Endothelial cell of umbilical vein (primary cell): ENCODE measurements at regions not wholly inside any gene's neighbourhood (a gene's known extent, or its start where the extent isn't known, plus 50 kb on each side); places are given as distances from the start of the nearest gene placed in this dataset.

Experiments
- BruUV-seq: library from RNA; stranded (reverse); fragments of 400-500 nt; replicated peaks from 2 replicates; lab custom pipeline; 2021; lab: Mats Ljungman, UMichigan
- CTCF ChIA-PET: fragments of 300-600, 350-600 bp; sonication (Branson Sonifier 250); formaldehyde crosslinking; loops from one replicate; lab custom pipeline; 2021; ENCODE audit warnings: antibody characterized with exemption, inconsistent platforms; lab: Charles Lee
- POLR2A ChIA-PET: fragments of 300-600, 350-600 bp; sonication (Branson Sonifier 250); formaldehyde crosslinking; loops from one replicate; lab custom pipeline; 2021; ENCODE audit warnings: antibody characterized with exemption, inconsistent platforms; lab: Charles Lee
- DNase-seq: peaks from one replicate; pipeline ENCODE4 v3.0.0-alpha.2; 2011; ENCODE audit warnings: low read depth, low spot score
- FAIRE-seq: peaks from 2 replicates; lab custom pipeline; 2011; peaks lifted over from hg19 to GRCh38; lab: Jason Lieb, UNC
- H2AFZ ChIP-seq: 2 replicates; pipeline ENCODE4 v1.6.0; 2012; ENCODE audit warnings: low read depth, low read length, control low read depth, inconsistent platforms
- H3K27ac ChIP-seq: 2 replicates; pipeline ENCODE4 v1.5.1; 2011; ENCODE audit warnings: low read depth, mild to moderate bottlenecking, control low read depth, low read length, moderate library complexity; ENCODE audit not compliant: insufficient read depth
- H3K27me3 ChIP-seq, 2 experiments: 2 replicates each; pipeline versions ENCODE4 v1.6.0 to v1.6.1; 2011; ENCODE audit warnings: low read length in 2 of 2, mixed read lengths in 1 of 2; ENCODE audit not compliant: control insufficient read depth in 2 of 2, insufficient read depth in 2 of 2
- H3K36me3 ChIP-seq, 2 experiments: 2 replicates in 1 of 2; 3 replicates in 1 of 2; pipeline ENCODE4 v1.5.1; 2011; ENCODE audit warnings: low read length in 2 of 2, mild to moderate bottlenecking in 1 of 2, moderate library complexity in 1 of 2; ENCODE audit not compliant: control insufficient read depth in 2 of 2, insufficient read depth in 2 of 2; ENCODE audit errors: extremely low read depth in 1 of 2
- H3K4me1 ChIP-seq: 3 replicates; pipeline ENCODE4 v1.5.1; 2011; ENCODE audit warnings: mild to moderate bottlenecking, low read length; ENCODE audit not compliant: control insufficient read depth, insufficient read depth; ENCODE audit errors: extremely low read depth
- H3K4me2 ChIP-seq: 2 replicates; pipeline ENCODE4 v1.6.1; 2011; ENCODE audit warnings: low read length, control low read depth, mixed read lengths; ENCODE audit not compliant: insufficient read depth
- H3K4me3 ChIP-seq, 3 experiments: fragments of 200-600 bp in 1 of 3; sonication (generic), shearing (Covaris generic) in 1 of 3; replicated peaks in 1 of 3; 2 replicates each; pipeline ENCODE4 v1.5.1; 2011 to 2016; ENCODE audit warnings: control low read depth in 3 of 3, low read length in 3 of 3, mild to moderate bottlenecking in 2 of 3, inconsistent platforms in 1 of 3, low read depth in 1 of 3, moderate library complexity in 1 of 3; ENCODE audit not compliant: insufficient read depth in 1 of 3
- H3K79me2 ChIP-seq: 2 replicates; pipeline ENCODE4 v1.6.0; 2012; ENCODE audit warnings: low read length, inconsistent platforms; ENCODE audit not compliant: control insufficient read depth, insufficient read depth
- H3K9ac ChIP-seq: replicated peaks from 2 replicates; pipeline ENCODE3; 2011; ENCODE audit warnings: low read length, control low read depth; ENCODE audit not compliant: insufficient read depth; ENCODE audit errors: extremely low read depth
- H3K9me1 ChIP-seq: replicated peaks from 3 replicates; pipeline ENCODE4 v1.6.0; 2011; ENCODE audit warnings: mild to moderate bottlenecking, low read length; ENCODE audit not compliant: control insufficient read depth, insufficient read depth; ENCODE audit errors: extremely low read depth
- H3K9me3 ChIP-seq: replicated peaks from 2 replicates; pipeline ENCODE4 v1.5.1; 2012; ENCODE audit warnings: low read length, inconsistent platforms; ENCODE audit not compliant: control insufficient read depth, insufficient read depth
- H4K20me1 ChIP-seq: replicated peaks from 2 replicates; pipeline ENCODE3; 2011; ENCODE audit warnings: mild to moderate bottlenecking, low read length; ENCODE audit not compliant: control insufficient read depth, insufficient read depth; ENCODE audit errors: extremely low read depth
- EZH2 ChIP-seq: IDR thresholded peaks from 2 replicates; pipeline ENCODE4 v1.6.1; 2012; ENCODE audit warnings: borderline replicate concordance, low read depth, mild to moderate bottlenecking, moderate library complexity, low read length, inconsistent platforms; ENCODE audit not compliant: severe bottlenecking
- FOS ChIP-seq: IDR thresholded peaks from 2 replicates; pipeline ENCODE4 v1.6.1; 2011; ENCODE audit warnings: mild to moderate bottlenecking, low read length, moderate library complexity, borderline replicate concordance; ENCODE audit not compliant: insufficient read depth
- GATA2 ChIP-seq: IDR thresholded peaks from 2 replicates; pipeline ENCODE4 v1.7.0; 2011; ENCODE audit warnings: low read depth, mild to moderate bottlenecking, moderate library complexity, mixed read lengths, low read length; ENCODE audit not compliant: insufficient read length, insufficient read depth
- JUN ChIP-seq: IDR thresholded peaks from 2 replicates; pipeline ENCODE4 v1.6.1; 2011; ENCODE audit warnings: borderline replicate concordance, low read depth; ENCODE audit not compliant: insufficient read length, insufficient read depth
- MAX ChIP-seq: IDR thresholded peaks from 2 replicates; pipeline ENCODE4 v1.6.1; 2011; ENCODE audit not compliant: insufficient read depth, insufficient read length
- MYC ChIP-seq: IDR thresholded peaks from one replicate; pipeline ENCODE4 v1.6.1; 2011; ENCODE audit warnings: mild to moderate bottlenecking, low read depth, low read length
- POLR2A ChIP-seq: IDR thresholded peaks from 2 replicates; pipeline ENCODE4 v1.6.1; 2012; ENCODE audit warnings: low read depth, mild to moderate bottlenecking, control low read depth, low read length
- POLR2AphosphoS5 ChIP-seq: IDR thresholded peaks from 2 replicates; pipeline ENCODE4 v1.6.1; 2012; ENCODE audit warnings: low read depth, mild to moderate bottlenecking, control low read depth, low read length, moderate library complexity; ENCODE audit not compliant: insufficient read depth
- dilution Hi-C: fragments of 300-500 bp; cut with MboI; formaldehyde crosslinking; loops from one replicate; pipeline ENCODE4 v1.15.0; 2019; ENCODE audit warnings: low sequenced_read_pairs; ENCODE audit not compliant: extremely low pct_ligation_motif_present
- intact Hi-C: fragments of 100-400 bp; cut with micrococcal nuclease; formaldehyde crosslinking; loops from one replicate; pipeline ENCODE4 v1.10.0; 2022
- TF ChIP-seq, protein P1 (sequence below), 2 donors: IDR thresholded peaks; 1 replicate in 1 of 2; 2 replicates in 1 of 2; pipeline ENCODE4 v1.5.1; 2011; ENCODE audit warnings: low read length in 2 of 2, mild to moderate bottlenecking in 2 of 2, moderate library complexity in 2 of 2, control low read depth in 1 of 2, inconsistent platforms in 1 of 2, low read depth in 1 of 2; ENCODE audit not compliant: insufficient read depth in 1 of 2; ENCODE audit errors: extremely low read depth in 1 of 2

DNA sequence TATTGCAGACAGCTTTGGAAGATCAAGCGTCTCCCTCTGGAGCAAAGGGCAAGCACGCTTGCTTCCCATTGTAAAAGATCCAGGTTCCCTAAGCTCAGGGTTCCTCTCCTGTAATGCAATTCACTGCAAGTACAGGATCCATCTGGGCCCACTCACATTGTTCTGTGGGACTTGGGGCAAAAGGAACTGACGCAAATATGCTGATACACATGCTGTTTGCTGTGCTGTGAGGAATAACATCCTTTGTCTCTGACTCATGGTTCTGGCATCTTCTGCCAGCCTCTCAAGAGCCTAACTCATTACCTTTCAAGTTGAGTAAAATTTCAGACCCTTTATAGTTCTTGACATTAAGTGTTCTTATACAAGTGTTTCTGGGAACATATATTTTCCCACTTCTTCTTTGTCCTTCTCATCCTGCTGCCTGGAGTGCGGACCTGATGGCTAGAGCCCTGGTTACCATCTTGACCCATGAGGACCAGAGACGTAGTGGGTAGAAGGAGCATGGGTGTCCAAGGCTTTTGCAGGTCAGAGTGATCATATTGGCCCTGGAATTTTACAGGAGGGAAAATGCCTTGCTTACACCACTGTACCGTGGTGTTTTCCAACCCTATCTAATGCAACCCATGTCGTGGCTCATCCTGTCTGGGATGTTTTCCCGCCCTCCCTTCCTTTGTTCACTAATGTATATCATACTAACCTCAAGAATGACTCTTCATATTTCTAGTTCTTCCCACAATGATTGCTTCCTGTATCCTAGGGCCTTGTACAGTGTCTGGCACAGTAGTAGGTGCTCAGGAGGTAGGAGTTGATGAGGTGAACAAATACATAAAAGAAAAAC lies 145.7 kb upstream of the GLI2 start:
- CTCF ChIA-PET: interaction anchor here (0.9 to 1.9 kb wide), 6 partner anchors 37 to 247 kb away, joined by 3 to 8 read pairs (median 4); no protein-coding TSS in a partner anchor
- FAIRE-seq: peak; percentile 78

GRCh38 chr2:120590841-120591240 lies 144.8 kb upstream of the GLI2 start:
- POLR2A ChIA-PET: no interaction called here
- Histone ChIP-seq H3K9me1 (no peaks in the 10 kb centered on the region), H3K9ac (no peak overlapping the region), H2AFZ (no peak overlapping the region), H3K27me3 (peaks cover 13 to 14% of the 10 kb centered on the region in 2 experiments), H3K79me2 (no peaks in the 10 kb centered on the region), H3K36me3 (no peaks in the 10 kb centered on the region), H3K9me3 (no peaks in the 10 kb centered on the region), H3K4me1 (peaks cover 18% of the 10 kb centered on the region), H3K4me3 (no peak overlapping the region), H3K4me2 (no peak overlapping the region), H4K20me1 (no peaks in the 10 kb centered on the region), H3K27ac (peak overlapping the region; percentile 79)
- intact Hi-C loops: no loop called here
- CTCF ChIA-PET: interaction anchor here (1.0 to 1.9 kb wide), 4 partner anchors 33 to 84 kb away, joined by 3 to 5 read pairs (median 4); no protein-coding TSS in a partner anchor
- no peak for FAIRE-seq
- no peak for TF ChIP-seq POLR2AphosphoS5
- TF ChIP-seq MYC: no peak
- TF ChIP-seq GATA2: no peak
- TF ChIP-seq FOS: no peak
- TF ChIP-seq MAX: no peak
- no peak for TF ChIP-seq POLR2A
- no peak for TF ChIP-seq EZH2
- no peak for TF ChIP-seq JUN
- TF ChIP-seq, protein P1, sequence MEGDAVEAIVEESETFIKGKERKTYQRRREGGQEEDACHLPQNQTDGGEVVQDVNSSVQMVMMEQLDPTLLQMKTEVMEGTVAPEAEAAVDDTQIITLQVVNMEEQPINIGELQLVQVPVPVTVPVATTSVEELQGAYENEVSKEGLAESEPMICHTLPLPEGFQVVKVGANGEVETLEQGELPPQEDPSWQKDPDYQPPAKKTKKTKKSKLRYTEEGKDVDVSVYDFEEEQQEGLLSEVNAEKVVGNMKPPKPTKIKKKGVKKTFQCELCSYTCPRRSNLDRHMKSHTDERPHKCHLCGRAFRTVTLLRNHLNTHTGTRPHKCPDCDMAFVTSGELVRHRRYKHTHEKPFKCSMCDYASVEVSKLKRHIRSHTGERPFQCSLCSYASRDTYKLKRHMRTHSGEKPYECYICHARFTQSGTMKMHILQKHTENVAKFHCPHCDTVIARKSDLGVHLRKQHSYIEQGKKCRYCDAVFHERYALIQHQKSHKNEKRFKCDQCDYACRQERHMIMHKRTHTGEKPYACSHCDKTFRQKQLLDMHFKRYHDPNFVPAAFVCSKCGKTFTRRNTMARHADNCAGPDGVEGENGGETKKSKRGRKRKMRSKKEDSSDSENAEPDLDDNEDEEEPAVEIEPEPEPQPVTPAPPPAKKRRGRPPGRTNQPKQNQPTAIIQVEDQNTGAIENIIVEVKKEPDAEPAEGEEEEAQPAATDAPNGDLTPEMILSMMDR (IDR thresholded peaks at IDR 0.05; ENCODE audit: extremely low read depth in 1 of 2, insufficient read depth in 1 of 2, low read depth in 1 of 2, low read length in 2 of 2): no peak
- DNase-seq: no peak
- dilution Hi-C loops: no loop called here
- BruUV-seq: no TSS peak

More for the DNA sequence above, 145.7 kb upstream of the GLI2 start:
- Histone ChIP-seq H3K4me3 (no peak overlapping the region), H4K20me1 (no peaks in the 10 kb centered on the region), H3K4me2 (peak overlapping the region; percentile 19), H3K9ac (peak overlapping the region; percentile 1), H3K27me3 (peaks cover 13 to 14% of the 10 kb centered on the region in 2 experiments), H3K9me3 (no peaks in the 10 kb centered on the region), H3K9me1 (no peaks in the 10 kb centered on the region), H3K27ac (peak overlapping the region; percentile 79), H3K79me2 (no peaks in the 10 kb centered on the region), H2AFZ (peak overlapping the region; percentile 19), H3K4me1 (peaks cover 18% of the 10 kb centered on the region), H3K36me3 (no peaks in the 10 kb centered on the region)
- dilution Hi-C loops (no loop called here), intact Hi-C loops (loop anchor here (1.0 kb wide), 1 partner anchor 38 kb away; no protein-coding TSS in a partner anchor)
- TSS peak; percentile 89 for BruUV-seq
- DNase-seq: peak; percentile 92
- POLR2A ChIA-PET: no interaction called here
- TF ChIP-seq MYC (no peak), EZH2 (no peak), POLR2AphosphoS5 (no peak), JUN (peak; percentile 83)
